KBM-7 (cell line): ENCODE measurements at regions not wholly inside any gene's neighbourhood (a gene's known extent, or its start where the extent isn't known, plus 50 kb on each side); places are given as distances from the start of the nearest gene placed in this dataset.

Source experiments
- DNase-seq: peaks from one replicate; pipeline ENCODE4 v3.0.0-alpha.2; 2015
- in situ Hi-C: fragments of 300-500 bp; cut with MboI; formaldehyde crosslinking; loops from 2 replicates; pipeline ENCODE4 v1.14.3; 2020; ENCODE audit warnings: low sequenced_read_pairs, low pct_unique_long_range_greater_than_20kb, mixed read lengths

- in situ Hi-C loops, result no loop called here
- DNase-seq, result no peak
These were observed 60.6 kb upstream of the RREB1 start for GRCh38 chr6:7047128-7047527.

GRCh38 chr6:7047966-7048365, 59.8 kb upstream of the RREB1 start:
- in situ Hi-C loops, result no loop called here
- peak; percentile 47 for DNase-seq

- no peak for DNase-seq
- in situ Hi-C loops, result no loop called here
These were observed 58.9 kb upstream of the RREB1 start for GRCh38 chr6:7048894-7049293.

DNA sequence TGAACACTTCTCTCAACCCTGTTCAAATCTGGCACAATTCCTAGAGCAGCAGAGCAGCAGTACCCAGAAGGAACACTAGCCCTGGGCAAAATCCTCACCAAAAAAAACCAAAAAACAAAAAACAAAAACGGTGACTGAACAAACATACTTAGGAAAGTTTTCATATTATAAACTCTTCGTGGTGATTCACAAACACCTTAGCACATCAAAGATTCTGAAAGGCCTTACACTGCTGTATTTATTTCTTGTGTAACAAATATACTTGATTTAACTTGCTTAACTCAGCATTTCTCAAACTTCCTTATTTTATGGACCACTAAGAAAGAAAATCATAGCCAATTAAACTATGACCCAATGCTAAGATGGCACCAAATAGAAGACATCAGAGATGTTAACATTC, 57.8 kb upstream of the RREB1 start:
- in situ Hi-C loops, result no loop called here
- peak; percentile 65 for DNase-seq

DNA sequence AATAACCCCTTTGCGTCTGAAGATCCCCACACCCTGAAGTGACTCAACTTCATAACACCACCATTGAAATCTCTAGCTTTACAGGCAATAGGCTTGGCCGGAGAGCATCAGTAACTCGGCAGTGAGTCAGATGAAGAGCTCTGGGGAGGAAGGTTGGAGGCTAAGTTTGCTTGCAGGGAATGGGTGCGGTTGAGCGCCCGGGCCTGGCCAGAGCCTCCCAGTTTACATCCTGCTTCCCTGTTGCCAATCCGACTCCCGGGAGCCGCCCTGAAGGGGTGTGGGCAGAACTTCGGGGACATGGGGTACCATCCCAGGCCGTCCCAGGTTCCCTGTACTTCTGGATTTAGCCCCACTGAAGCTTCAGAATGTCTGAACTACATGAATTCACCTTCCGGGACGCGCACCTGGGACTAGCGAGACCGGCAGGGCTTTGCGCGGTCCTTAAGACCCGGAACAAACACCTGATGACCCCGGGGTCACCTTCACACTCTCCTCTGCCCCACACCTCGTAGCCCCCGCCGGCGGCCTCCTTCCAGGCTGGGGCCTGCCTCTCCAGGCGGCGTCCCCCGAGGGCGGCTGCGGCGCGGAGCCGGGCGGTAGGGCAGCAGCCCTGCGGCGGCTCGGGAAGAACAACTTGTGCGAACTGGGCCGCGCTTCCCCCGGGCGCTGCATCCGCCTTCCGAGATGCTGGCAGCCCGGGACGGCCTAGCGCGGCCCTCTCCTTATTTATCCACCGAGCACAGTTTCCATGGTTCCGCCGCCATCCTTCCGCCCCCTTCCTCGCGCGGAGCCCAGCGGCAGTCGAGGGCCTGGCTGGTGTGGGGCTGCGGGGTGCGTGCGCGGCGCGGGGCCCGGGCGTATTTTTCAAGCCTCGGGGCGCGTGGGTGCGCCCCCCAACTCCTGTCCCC, 56.6 kb upstream of the RREB1 start:
- peak; percentile 66 for DNase-seq
- in situ Hi-C loops, result no loop called here

GRCh38 chr6:7051780-7052442, 55.9 kb upstream of the RREB1 start:
- in situ Hi-C loops, result no loop called here
- peak; percentile 83 for DNase-seq

- DNase-seq, result peak; percentile 72
- in situ Hi-C loops, result no loop called here
These were observed 55.2 kb upstream of the RREB1 start for GRCh38 chr6:7052443-7053011.

- in situ Hi-C loops, result no loop called here
- DNase-seq, result peak; percentile 42
These were observed 54.5 kb upstream of the RREB1 start for GRCh38 chr6:7053125-7053774.
